Muscle layer of colon (tissue), 2 donors: ENCODE measurements at regions not wholly inside any gene's neighbourhood (a gene's known extent, or its start where the extent isn't known, plus 50 kb on each side); places are given as distances from the start of the nearest gene placed in this dataset.

ENCODE experiments used
- H3K27ac ChIP-seq: one replicate; pipeline ENCODE4 v1.7.0; 2013; ENCODE audit warnings: low read depth, mild to moderate bottlenecking, low read length, moderate library complexity
- H3K27me3 ChIP-seq, 2 donors: one replicate each; pipeline ENCODE4 v1.7.0; 2013; ENCODE audit warnings: low read length in 2 of 2, mild to moderate bottlenecking in 2 of 2; ENCODE audit not compliant: insufficient read depth in 2 of 2, control insufficient read depth in 1 of 2
- H3K36me3 ChIP-seq: one replicate; pipeline ENCODE4 v1.7.0; 2013; ENCODE audit warnings: mild to moderate bottlenecking, low read length; ENCODE audit not compliant: insufficient read depth
- H3K4me1 ChIP-seq: one replicate; pipeline ENCODE4 v1.7.0; 2013; ENCODE audit warnings: mild to moderate bottlenecking, low read length; ENCODE audit not compliant: insufficient read depth
- H3K4me3 ChIP-seq, 2 donors: one replicate each; pipeline ENCODE4 v1.7.0; 2013; ENCODE audit warnings: low read length in 2 of 2, low read depth in 1 of 2, mild to moderate bottlenecking in 1 of 2, moderate library complexity in 1 of 2
- H3K9ac ChIP-seq: one replicate; pipeline ENCODE4 v1.7.0; 2013; ENCODE audit warnings: low read length
- H3K9me3 ChIP-seq: one replicate; pipeline ENCODE4 v1.7.0; 2013; ENCODE audit warnings: mild to moderate bottlenecking, low read length
- donor health status: abdominal sarcoma.
- donor health status: Adenocarcinoma of cecum.

GRCh38 chr11:97363331-97363730 lies 973.5 kb downstream of the JRKL start:
- Histone ChIP-seq H3K9me3 (no peaks in the 10 kb centered on the region), H3K27ac (no peak overlapping the region), H3K4me1 (no peaks in the 10 kb centered on the region), H3K36me3 (no peaks in the 10 kb centered on the region), H3K9ac (no peak overlapping the region), H3K4me3 (no peak overlapping the region), H3K27me3 (no peaks in the 10 kb centered on the region)

- Histone ChIP-seq H3K4me1 (no peaks in the 10 kb centered on the region), H3K27me3 (no peaks in the 10 kb centered on the region), H3K27ac (no peak overlapping the region)
Observed at GRCh38 chr11:97364047-97364446, 974.2 kb downstream of the JRKL start.

GRCh38 chr11:97367406-97368083 lies 977.7 kb downstream of the JRKL start:
- no peaks in the 10 kb centered on the region for H3K4me1 ChIP-seq
- no peaks in the 10 kb centered on the region for H3K9me3 ChIP-seq
- H3K4me3 ChIP-seq: no peak overlapping the region

More at GRCh38 chr11:97364047-97364446, 974.2 kb downstream of the JRKL start:
- Histone ChIP-seq H3K9ac (no peak overlapping the region), H3K36me3 (no peaks in the 10 kb centered on the region), H3K9me3 (no peaks in the 10 kb centered on the region), H3K4me3 (no peak overlapping the region)

GRCh38 chr11:97389270-97389669 lies 999.5 kb downstream of the JRKL start:
- no peaks in the 10 kb centered on the region for H3K27me3 ChIP-seq
- no peak overlapping the region for H3K27ac ChIP-seq
- no peaks in the 10 kb centered on the region for H3K4me1 ChIP-seq
- H3K4me3 ChIP-seq: no peak overlapping the region
- H3K36me3 ChIP-seq: no peaks in the 10 kb centered on the region
- no peaks in the 10 kb centered on the region for H3K9me3 ChIP-seq
- H3K9ac ChIP-seq: no peak overlapping the region

More at GRCh38 chr11:97367406-97368083, 977.7 kb downstream of the JRKL start:
- Histone ChIP-seq H3K9ac (no peak overlapping the region), H3K27ac (no peak overlapping the region), H3K36me3 (no peaks in the 10 kb centered on the region), H3K27me3 (no peaks in the 10 kb centered on the region)

- Histone ChIP-seq H3K27ac (no peak overlapping the region), H3K9ac (no peak overlapping the region), H3K4me1 (no peaks in the 10 kb centered on the region), H3K4me3 (no peak overlapping the region), H3K27me3 (no peaks in the 10 kb centered on the region), H3K9me3 (no peaks in the 10 kb centered on the region), H3K36me3 (no peaks in the 10 kb centered on the region)
Observed at GRCh38 chr11:97398246-97398645, 1008.4 kb downstream of the JRKL start.

- Histone ChIP-seq H3K4me1 (no peaks in the 10 kb centered on the region), H3K4me3 (no peak overlapping the region), H3K9ac (no peak overlapping the region), H3K36me3 (no peaks in the 10 kb centered on the region), H3K27me3 (no peaks in the 10 kb centered on the region), H3K27ac (no peak overlapping the region), H3K9me3 (no peaks in the 10 kb centered on the region)
Observed at GRCh38 chr11:97409141-97409540, 1019.3 kb downstream of the JRKL start.

GRCh38 chr11:97414801-97415200 lies 1025.0 kb downstream of the JRKL start:
- no peaks in the 10 kb centered on the region for H3K9me3 ChIP-seq
- H3K27ac ChIP-seq: no peak overlapping the region
- H3K4me3 ChIP-seq: no peak overlapping the region
- H3K27me3 ChIP-seq: no peaks in the 10 kb centered on the region
- no peaks in the 10 kb centered on the region for H3K4me1 ChIP-seq
- H3K36me3 ChIP-seq: no peaks in the 10 kb centered on the region
- no peak overlapping the region for H3K9ac ChIP-seq

- H3K27ac ChIP-seq: no peak overlapping the region
Observed at GRCh38 chr11:97419729-97420128, 1029.9 kb downstream of the JRKL start.

GRCh38 chr11:97428247-97428790 lies 1038.5 kb downstream of the JRKL start:
- Histone ChIP-seq H3K9me3 (no peaks in the 10 kb centered on the region), H3K9ac (no peak overlapping the region), H3K27me3 (no peaks in the 10 kb centered on the region), H3K36me3 (no peaks in the 10 kb centered on the region), H3K4me3 (no peak overlapping the region), H3K27ac (no peak overlapping the region), H3K4me1 (no peaks in the 10 kb centered on the region)

More at GRCh38 chr11:97419729-97420128, 1029.9 kb downstream of the JRKL start:
- no peak overlapping the region for H3K4me3 ChIP-seq
- no peaks in the 10 kb centered on the region for H3K9me3 ChIP-seq
- no peak overlapping the region for H3K9ac ChIP-seq
- no peaks in the 10 kb centered on the region for H3K27me3 ChIP-seq
- no peaks in the 10 kb centered on the region for H3K36me3 ChIP-seq
- no peaks in the 10 kb centered on the region for H3K4me1 ChIP-seq

- Histone ChIP-seq H3K36me3 (no peaks in the 10 kb centered on the region), H3K9me3 (no peaks in the 10 kb centered on the region), H3K4me3 (no peak overlapping the region), H3K27ac (no peak overlapping the region), H3K9ac (no peak overlapping the region), H3K27me3 (no peaks in the 10 kb centered on the region), H3K4me1 (no peaks in the 10 kb centered on the region)
Observed at GRCh38 chr11:97430877-97431276, 1041.1 kb downstream of the JRKL start.

- Histone ChIP-seq H3K27ac (no peak overlapping the region), H3K9me3 (no peaks in the 10 kb centered on the region), H3K36me3 (no peaks in the 10 kb centered on the region), H3K4me3 (no peak overlapping the region), H3K9ac (no peak overlapping the region), H3K4me1 (no peaks in the 10 kb centered on the region), H3K27me3 (no peaks in the 10 kb centered on the region)
Observed at GRCh38 chr11:97432926-97433325, 1043.1 kb downstream of the JRKL start.

GRCh38 chr11:97445561-97445960 lies 1055.7 kb downstream of the JRKL start:
- no peaks in the 10 kb centered on the region for H3K4me1 ChIP-seq
- no peaks in the 10 kb centered on the region for H3K9me3 ChIP-seq
- H3K4me3 ChIP-seq: no peak overlapping the region
- no peak overlapping the region for H3K9ac ChIP-seq
- H3K27ac ChIP-seq: no peak overlapping the region
- no peaks in the 10 kb centered on the region for H3K27me3 ChIP-seq
- H3K36me3 ChIP-seq: no peaks in the 10 kb centered on the region
